ENCODE measurements at regions not wholly inside any gene's neighbourhood (a gene's known extent, or its start where the extent isn't known, plus 50 kb on each side); places are given as distances from the start of the nearest gene placed in this dataset.

GRCh38 chr6:12490904-12491571 lies 200.9 kb downstream of the EDN1 start:
- TF ChIP-seq, protein P1, sequence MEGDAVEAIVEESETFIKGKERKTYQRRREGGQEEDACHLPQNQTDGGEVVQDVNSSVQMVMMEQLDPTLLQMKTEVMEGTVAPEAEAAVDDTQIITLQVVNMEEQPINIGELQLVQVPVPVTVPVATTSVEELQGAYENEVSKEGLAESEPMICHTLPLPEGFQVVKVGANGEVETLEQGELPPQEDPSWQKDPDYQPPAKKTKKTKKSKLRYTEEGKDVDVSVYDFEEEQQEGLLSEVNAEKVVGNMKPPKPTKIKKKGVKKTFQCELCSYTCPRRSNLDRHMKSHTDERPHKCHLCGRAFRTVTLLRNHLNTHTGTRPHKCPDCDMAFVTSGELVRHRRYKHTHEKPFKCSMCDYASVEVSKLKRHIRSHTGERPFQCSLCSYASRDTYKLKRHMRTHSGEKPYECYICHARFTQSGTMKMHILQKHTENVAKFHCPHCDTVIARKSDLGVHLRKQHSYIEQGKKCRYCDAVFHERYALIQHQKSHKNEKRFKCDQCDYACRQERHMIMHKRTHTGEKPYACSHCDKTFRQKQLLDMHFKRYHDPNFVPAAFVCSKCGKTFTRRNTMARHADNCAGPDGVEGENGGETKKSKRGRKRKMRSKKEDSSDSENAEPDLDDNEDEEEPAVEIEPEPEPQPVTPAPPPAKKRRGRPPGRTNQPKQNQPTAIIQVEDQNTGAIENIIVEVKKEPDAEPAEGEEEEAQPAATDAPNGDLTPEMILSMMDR (IDR thresholded peaks at IDR 0.05; ENCODE audit: low read length), result no peak
- TF ChIP-seq EZH2 (IDR thresholded peaks at IDR 0.05; ENCODE audit: borderline replicate concordance, low read length), result no peak
